GM19043 (cell line): ENCODE measurements at regions not wholly inside any gene's neighbourhood (a gene's known extent, or its start where the extent isn't known, plus 50 kb on each side); places are given as distances from the start of the nearest gene placed in this dataset.
"Not testable (repeated sequence)": the region's sequence is repeated elsewhere in the genome, so short reads cannot be mapped to it uniquely, and the experiment has no call there.

ENCODE experiments used
- ATAC-seq: cut with Tn5 transposase; IDR thresholded peaks from one replicate; pipeline ENCODE4 v1.9.1; 2021; ENCODE audit warnings: low read depth; ENCODE audit not compliant: unreplicated experiment

DNA sequence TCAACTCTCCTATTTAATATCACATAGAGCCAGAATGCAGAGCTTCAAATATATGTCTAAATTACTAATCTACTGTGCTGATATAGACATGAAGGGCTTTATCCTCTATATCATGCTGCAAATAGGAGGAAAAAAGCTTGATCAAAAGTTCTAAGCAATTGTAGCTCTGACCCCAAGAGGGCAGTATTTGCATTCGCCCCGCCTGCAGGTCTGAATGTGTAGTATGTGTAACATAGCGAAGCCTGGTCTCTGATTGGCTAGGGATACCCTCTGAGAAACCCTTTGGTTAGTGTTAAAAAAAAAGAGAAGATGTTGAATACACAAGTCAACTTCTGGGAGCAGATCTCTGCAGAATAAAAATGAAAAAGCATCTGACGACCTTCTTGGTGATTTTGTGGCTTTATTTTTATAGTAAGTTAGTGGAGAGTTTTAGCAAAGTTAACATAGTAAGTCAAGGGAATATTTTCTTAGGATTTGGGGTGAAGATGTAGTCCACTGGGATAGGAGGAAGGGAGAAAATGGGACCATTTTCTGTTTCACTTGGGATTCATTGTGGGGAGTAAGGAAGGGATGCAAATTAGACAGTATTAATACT, 151.6 kb upstream of the OR4E1 start:
- ATAC-seq, result no peak

DNA sequence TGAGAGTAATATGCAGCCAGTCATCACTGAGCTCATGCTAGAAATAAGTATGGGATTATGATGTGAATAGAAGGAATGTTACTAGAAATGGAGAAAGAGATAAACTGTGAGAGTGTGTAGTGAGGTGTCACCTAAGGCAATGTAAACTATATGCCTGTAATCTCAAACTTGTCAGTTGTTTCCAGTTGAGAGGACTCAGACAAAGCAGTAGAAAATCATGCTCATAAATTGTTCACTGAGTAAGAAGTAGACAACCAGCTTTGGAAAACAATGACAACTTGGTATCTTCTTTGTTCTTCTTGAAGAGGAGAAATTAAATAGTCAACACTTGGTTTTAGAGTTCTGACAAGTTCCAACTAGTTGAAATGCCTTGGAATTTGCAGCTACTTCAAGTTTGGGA, 148.5 kb upstream of the OR4E1 start:
- ATAC-seq, result no peak

DNA sequence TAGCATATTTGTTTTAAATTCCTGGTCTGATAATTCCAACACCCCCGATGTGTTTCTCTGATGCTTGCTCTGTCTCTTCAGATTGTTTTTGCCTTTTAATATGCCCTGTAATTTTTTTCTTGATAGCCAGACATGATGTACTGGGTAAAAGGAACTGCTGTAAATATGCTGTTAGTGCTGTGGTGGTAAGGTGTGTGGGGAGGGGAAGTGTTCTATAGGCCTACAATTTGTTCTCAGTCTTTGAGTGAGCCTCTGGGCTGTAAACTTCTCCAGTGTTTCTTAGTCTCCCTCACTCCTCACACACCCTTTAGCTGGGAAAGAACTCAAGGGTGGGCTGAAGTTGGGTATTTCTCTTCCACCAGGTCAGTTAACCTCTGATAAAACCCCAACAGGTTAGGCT, 147.0 kb upstream of the OR4E1 start:
- ATAC-seq, result no peak

DNA sequence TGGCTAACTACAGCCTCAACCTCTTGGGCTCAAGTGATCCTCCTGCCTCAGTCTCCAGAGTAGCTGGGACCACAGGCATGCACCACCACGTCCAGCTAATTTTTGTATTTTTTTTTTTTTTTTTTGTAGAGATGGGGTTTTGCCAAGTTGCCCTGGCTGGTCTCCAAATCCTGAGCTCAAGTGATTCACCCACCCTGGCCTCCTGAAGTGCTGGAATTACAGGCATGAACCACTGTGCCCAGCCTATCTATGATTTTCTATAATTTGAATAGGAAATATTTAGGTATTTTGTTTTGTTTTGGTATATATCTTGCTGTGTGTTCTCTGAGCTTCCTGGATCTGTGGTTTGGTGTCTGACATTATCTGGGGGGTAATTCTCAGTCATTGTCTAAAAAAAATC, 146.3 kb upstream of the OR4E1 start:
- not testable (repeated sequence) for ATAC-seq

DNA sequence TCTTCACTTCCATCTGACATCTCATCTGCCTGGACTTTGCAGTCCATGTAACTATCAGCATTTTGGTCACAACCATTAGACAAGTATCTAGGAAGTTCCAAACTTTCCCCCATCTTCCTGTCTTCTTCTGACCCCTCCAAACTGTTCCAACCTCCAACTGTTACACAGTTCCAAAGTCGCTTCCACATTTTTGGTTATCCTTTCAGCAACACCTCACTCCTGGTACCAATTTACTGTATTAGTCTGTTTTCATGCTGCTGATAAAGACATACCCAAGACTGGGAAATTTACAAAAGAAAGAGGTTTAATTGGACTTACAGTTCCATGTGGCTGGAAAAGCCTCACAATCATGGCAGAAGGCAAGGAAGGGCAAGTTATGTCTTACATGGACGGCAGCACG, 143.4 kb upstream of the OR4E1 start:
- not testable (repeated sequence) for ATAC-seq

DNA sequence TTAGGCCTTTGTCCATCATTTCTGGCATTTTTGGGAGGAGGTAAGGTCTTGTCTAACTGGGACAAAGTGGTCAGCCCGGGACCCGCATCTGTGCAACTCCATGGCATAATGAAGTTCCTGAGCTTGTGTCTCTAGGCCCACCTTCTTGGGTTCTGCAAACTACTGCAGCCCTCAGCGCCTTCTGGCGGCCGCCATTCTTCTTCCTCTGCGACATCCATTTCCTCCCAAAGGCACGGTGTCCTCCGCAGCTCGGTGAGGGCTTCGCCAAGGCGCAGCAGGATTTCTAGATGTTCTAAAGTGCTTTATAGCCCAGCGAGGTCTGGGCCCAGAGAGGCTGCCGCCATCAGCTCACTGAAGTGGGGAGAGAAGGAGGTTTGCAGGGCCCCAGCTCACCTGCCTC, 134.4 kb upstream of the OR4E1 start:
- no peak for ATAC-seq

DNA sequence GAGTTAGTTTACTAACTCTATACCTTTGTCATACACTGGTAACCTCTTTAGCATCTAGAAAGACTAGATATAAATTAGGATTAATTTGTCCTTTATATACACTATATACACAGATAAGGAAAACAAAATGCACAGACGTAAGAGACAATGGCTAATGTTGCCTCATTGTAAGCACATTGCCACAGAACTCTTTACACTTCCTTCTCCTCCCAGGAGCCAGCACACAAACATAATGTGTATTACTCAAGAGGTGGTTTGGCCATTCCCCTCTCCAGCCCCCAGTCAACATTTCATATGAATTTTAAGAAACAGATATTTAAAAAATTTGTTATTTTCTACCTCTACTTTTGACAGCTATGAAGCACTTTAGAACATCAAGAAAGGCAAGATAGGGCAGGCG, 131.4 kb upstream of the OR4E1 start:
- ATAC-seq, result no peak

DNA sequence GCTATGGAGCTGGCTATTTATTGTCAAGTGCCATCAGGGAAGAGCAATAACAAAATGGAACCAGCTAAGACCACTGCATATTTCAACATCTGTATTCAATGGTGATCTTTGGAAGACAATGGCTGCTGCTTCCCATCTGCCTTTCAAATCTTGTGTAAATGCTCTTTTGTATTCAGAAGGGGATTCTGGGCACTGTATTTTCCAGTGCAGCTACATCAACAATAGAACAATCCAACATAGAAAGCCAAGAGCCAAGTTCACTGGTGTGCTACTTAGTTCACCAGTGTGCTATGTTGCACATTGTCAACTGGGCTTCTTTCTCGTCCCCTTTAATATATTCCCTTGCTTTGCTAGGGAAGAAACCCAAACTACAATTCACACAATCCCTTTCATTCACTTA, 128.8 kb upstream of the OR4E1 start:
- no peak for ATAC-seq

DNA sequence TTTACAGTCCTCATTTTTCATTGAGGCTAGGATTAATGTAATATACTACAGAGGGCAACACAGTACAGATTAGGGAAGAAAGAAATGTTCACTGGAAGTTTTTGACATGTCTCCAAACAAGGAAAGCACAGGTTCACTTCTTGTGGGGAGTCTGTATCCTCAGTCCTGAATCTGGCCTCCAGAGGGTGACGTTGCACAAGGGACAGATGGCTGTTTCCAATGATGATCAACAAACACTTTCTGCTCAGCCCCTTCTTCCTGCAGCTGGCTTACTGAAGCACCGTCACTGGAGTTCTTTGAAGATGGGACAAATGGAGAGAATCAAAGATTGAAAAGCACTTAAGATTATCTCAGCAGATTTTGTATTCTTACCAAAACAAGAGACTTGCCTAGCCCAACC, 123.3 kb upstream of the OR4E1 start:
- no peak for ATAC-seq

DNA sequence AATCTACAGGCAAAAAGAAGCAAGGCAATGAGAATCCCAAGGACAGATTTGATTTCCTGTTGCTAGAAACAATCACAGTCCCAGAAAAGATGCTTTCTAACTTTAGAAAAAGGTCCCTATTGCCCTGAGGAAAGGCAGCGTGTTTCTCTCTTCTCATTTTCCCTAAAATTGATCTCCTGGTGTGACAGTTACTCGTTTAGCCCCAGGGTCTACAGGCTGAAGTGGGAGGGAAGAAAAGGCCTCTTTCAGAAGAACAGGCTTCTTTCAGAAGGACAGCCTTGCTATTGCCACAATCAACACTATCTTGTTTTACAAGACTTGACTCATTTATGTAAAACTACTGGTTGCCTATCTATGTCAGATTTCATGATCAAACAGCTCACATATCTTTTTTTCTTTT, 121.8 kb upstream of the OR4E1 start:
- no peak for ATAC-seq

DNA sequence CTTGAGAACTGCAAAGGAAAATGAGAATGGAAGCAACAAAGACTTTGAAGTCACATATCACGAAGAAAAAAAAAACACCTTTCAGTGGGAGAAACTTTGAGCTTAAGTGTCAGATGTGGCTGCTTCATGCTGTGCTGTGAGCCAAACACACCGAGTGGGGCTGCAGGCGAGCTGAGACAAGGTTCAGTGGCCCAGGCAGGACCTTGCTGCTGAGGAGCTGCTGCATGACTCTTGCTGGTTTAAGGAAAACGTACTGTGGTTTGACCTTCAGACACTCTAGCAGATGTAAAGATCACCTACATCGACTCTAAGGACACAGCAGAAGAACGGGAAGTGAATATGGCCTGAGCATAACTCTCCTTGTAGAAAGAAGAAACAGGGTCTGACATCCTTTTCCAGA, 118.1 kb upstream of the OR4E1 start:
- no peak for ATAC-seq

DNA sequence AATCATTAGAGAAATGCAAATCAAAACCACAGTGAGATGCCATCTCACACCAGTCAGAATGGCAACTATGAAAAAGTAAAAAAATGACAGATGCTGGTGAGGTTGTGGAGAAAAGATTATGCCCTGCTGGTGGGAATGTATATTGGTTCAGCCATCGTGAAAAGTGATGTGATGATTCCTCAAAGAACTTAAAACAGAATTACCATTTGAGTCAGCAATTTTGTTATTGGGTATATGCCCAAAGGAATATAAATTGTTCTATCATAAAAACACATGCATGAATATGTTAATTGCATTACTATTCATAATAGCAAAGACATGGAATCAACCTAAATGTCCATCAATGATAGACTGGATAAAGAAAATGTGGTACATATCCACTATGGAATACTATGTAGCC, 115.1 kb upstream of the OR4E1 start:
- not testable (repeated sequence) for ATAC-seq

DNA sequence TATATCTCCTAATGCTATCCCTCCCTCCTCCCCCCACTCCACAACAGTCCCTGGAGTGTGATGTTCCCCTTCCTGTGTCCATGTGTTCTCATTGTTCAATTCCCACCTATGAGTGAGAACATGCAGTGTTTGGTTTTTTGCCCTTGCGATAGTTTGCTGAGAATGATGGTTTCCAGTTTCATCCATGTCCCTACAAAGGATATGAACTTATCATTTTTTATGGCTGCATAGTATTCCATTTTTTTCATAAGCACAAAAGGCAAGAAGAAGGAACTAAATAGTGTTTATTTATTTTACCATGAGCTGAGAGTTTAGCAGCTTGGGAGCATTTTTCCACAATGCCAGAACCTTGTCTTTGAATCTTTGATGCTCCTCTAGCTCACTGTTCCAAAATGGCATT, 113.6 kb upstream of the OR4E1 start:
- not testable (repeated sequence) for ATAC-seq

DNA sequence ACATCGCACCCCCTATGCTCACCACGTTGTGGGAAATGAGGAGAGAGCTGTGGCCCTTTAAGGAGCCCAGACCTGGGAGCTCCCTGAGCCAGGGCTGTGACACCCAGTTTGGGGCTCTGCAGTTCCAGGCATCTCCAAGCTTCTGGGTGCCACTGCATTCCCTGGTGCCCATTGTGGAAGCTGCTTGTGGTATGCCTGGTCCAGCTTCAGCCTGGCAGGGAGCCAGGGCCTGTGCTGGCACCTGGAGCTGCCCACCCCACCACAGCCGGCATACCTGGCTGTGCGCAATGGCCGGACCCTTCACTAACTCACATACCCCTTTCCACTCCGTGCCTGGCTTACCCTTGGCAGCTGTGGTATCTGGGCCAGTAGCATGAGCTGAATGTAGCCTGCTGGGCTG, 107.9 kb upstream of the OR4E1 start:
- no peak for ATAC-seq

DNA sequence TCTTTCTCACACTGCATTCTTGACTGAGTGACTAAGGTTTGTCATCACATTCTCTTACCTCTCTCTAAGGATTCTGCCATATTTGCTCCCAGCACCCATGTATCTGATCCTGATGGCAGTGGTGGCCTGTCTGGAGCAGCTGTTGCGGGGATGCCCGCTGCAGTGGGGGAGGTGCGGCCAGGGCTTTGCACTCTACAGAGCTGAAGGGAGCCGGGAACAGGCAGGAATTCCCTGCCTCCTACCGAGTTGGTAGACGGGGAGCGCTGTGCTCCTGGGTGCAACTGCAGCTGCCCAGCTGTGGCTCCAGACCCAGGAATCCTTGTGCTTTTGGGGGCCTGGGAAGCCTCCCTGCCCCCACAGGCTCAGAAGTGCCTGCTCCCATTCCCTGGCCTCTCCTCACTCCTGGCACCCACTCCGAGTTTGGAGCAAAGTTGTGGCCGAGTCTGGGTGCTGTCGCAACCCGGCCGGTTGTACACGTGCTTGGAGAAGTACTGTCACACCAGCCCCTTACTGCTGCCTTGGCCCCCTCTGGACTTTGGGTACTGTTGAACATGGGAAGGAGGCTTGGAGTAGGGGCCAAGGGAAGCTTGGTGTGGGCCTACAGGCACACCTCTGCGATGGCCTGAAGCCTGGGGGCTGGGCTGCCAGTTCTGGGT, 106.9 kb upstream of the OR4E1 start:
- no peak for ATAC-seq

DNA sequence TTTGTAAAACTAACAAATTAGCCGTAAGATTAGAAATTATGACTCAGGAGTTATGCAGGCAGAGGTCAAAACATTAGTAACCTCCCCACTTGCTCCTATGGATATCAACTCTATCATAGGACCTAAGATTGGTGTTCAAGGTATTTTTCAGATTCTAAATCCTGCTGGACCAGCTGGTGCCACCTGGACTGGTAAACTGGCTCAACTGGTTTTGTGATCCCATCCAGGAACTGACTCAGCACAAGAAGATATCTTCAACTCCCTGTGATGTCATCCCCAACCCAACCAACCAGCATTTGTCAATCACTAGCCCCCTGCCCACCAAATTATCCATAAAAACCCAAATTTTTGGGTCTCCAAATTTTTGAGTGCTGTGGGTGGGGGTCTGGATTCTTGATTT, 98.1 kb upstream of the OR4E1 start:
- no peak for ATAC-seq

DNA sequence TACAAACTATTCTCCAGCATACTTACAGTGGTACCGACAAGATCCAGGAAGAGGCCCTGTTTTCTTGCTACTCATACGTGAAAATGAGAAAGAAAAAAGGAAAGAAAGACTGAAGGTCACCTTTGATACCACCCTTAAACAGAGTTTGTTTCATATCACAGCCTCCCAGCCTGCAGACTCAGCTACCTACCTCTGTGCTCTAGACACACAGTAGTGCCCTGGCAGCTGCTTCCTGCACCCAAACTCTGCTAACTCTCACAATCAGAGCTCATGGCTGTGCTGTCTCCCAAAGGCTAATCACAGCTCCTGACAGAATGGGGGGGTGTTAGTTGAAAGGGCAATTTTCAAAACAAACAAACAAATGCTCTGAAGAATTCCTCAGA, 95.2 kb upstream of the OR4E1 start:
- ATAC-seq, result no peak

DNA sequence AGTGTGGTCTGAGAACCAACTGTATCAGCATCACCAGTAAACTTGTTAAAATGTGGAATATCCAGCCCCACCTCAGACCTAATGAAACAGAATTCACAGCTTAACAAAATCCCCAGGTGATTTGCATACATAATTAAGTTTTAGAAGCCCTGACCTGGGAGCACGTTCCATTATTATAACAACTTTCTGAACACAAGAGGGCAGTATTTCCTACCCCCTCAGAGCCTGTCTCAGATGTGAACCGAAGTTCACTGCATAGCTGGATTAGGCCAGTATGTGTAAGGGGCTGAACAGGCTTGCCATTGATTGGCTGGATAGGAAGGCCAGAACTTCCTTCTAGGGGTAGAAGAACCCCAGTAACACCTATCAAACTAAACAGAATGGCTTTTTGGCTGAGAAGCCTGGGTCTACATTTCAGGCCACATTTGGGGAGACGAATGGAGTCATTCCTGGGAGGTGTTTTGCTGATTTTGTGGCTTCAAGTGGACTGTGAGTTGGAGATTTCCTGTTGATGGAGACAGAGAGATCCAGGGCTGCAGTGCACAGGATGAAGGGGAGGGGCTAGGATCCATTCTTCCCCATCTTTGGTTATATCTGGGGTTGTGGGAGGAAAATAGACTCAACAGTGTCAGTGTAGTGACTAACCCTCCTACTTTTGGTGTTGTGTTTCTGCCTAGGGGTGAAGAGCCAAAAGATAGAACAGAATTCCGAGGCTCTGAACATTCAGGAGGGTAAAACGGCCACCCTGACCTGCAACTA, 94.7 kb upstream of the OR4E1 start:
- ATAC-seq, result no peak

DNA sequence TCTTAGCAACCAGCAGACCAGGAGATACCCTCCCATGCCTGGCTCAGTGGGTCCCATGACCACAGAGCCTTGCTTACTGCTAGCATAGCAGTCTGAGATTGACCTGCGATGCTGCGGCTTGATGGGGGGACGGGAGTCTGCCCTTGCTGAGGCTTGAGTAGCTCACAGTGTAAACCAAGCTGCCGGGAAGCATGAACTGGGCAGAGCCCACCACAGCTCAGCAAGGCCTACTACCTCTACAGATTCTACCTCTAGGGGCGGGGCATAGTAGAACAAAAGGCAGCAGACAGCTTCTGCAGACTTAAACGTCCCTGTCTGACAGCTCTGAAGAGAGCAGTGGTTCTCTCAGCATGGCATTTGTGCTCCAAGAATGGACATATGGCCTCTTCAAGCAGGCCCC, 86.7 kb upstream of the OR4E1 start:
- not testable (repeated sequence) for ATAC-seq

DNA sequence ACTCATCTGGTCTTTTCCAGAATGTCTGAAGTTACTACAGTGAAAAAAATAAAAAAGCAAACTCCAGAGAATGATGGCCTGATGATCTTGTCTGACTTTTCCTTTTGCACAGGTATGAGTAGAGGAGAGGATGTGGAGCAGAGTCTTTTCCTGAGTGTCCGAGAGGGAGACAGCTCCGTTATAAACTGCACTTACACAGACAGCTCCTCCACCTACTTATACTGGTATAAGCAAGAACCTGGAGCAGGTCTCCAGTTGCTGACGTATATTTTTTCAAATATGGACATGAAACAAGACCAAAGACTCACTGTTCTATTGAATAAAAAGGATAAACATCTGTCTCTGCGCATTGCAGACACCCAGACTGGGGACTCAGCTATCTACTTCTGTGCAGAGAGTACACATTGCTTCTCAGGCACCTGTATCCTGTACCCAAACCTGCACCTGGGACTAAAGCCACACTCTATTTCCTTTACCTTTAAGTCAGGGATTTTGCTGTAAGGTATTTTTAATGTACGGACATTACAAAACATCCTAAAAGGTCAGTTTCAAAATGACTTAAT, 75.8 kb upstream of the OR4E1 start:
- no peak for ATAC-seq

DNA sequence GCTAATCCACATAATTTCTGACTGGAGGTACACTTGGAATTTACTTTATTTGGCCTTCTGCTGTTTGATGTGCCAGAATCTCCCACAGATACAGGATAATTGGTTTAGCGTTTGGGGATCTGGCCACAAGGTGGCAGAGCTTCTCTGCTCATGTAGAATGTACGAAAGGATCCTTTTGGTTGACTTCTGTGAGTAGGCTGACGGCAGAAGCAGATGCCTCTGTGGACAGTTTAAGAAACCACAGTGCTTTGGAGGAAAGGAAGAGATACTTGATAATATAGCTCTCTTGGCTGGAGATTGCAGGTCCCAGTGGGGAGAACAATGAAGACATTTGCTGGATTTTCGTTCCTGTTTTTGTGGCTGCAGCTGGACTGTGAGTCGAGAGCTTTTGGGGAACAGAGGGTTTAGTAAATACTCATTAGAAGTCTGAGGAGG, 75.3 kb upstream of the OR4E1 start:
- no peak for ATAC-seq
